ENCODE measurements at regions not wholly inside any gene's neighbourhood (a gene's known extent, or its start where the extent isn't known, plus 50 kb on each side); places are given as distances from the start of the nearest gene placed in this dataset.

- H3K4me1 Mint-ChIP-seq: no peaks in the 10 kb centered on the region
- no peak overlapping the region for H3K27ac ChIP-seq (ENCODE audit: insufficient read depth, low read length, poor library complexity, severe bottlenecking)
- H3K4me3 ChIP-seq (ENCODE audit: low read depth, low read length): no peak overlapping the region
- no peaks in the 10 kb centered on the region for H3K36me3 Mint-ChIP-seq
- no peak overlapping the region for H3K4me3 Mint-ChIP-seq
- peaks cover 16% of the 10 kb centered on the region for H3K27me3 Mint-ChIP-seq
- H3K27ac Mint-ChIP-seq: no peak overlapping the region
- H3K27me3 ChIP-seq (ENCODE audit: control insufficient read depth, insufficient read depth, low read length): no peaks in the 10 kb centered on the region
- no peaks in the 10 kb centered on the region for H3K36me3 ChIP-seq (ENCODE audit: control insufficient read depth, insufficient read depth, low read length)
- H3K4me1 ChIP-seq (ENCODE audit: control insufficient read depth, insufficient read depth, low read length, poor library complexity, severe bottlenecking): no peaks in the 10 kb centered on the region
- no peak for DNase-seq
- H3K9me3 ChIP-seq (ENCODE audit: control insufficient read depth in 2 of 2, low read length in 2 of 2): no peaks in the 10 kb centered on the region
- no peak for ATAC-seq (ENCODE audit: low read depth in 2 of 2)
- H3K9me3 Mint-ChIP-seq: peaks cover 0 to 11% (median 2%) of the 10 kb centered on the region in 7 donors
Measured at GRCh38 chr3:23644099-23644498, 161.7 kb upstream of the UBE2E1 start.

- Mint-ChIP-seq H3K27me3 (peaks cover 16% of the 10 kb centered on the region), H3K27ac (no peak overlapping the region), H3K36me3 (no peaks in the 10 kb centered on the region), H3K4me3 (no peak overlapping the region), H3K4me1 (no peaks in the 10 kb centered on the region), H3K9me3 (peaks cover 0 to 12% (median 2%) of the 10 kb centered on the region in 7 donors)
- no peak for ATAC-seq (ENCODE audit: low read depth in 2 of 2)
- H3K4me3 ChIP-seq (ENCODE audit: low read depth, low read length): no peak overlapping the region
- no peak for DNase-seq
- no peak overlapping the region for H3K27ac ChIP-seq (ENCODE audit: insufficient read depth, low read length, poor library complexity, severe bottlenecking)
- H3K9me3 ChIP-seq (ENCODE audit: control insufficient read depth in 2 of 2, low read length in 2 of 2): no peaks in the 10 kb centered on the region
- H3K4me1 ChIP-seq (ENCODE audit: control insufficient read depth, insufficient read depth, low read length, poor library complexity, severe bottlenecking): no peaks in the 10 kb centered on the region
- H3K27me3 ChIP-seq (ENCODE audit: control insufficient read depth, insufficient read depth, low read length): no peaks in the 10 kb centered on the region
- no peaks in the 10 kb centered on the region for H3K36me3 ChIP-seq (ENCODE audit: control insufficient read depth, insufficient read depth, low read length)
Measured at GRCh38 chr3:23644676-23645075, 161.1 kb upstream of the UBE2E1 start.

GRCh38 chr3:23645533-23646183 lies 160.1 kb upstream of the UBE2E1 start:
- DNase-seq (no peak), ATAC-seq (ENCODE audit: low read depth in 2 of 2) (no peak)
- Histone ChIP-seq H3K27ac (ENCODE audit: insufficient read depth, low read length, poor library complexity, severe bottlenecking) (no peak overlapping the region), H3K4me1 (ENCODE audit: control insufficient read depth, insufficient read depth, low read length, poor library complexity, severe bottlenecking) (no peaks in the 10 kb centered on the region), H3K36me3 (ENCODE audit: control insufficient read depth, insufficient read depth, low read length) (no peaks in the 10 kb centered on the region), H3K4me3 (ENCODE audit: low read depth, low read length) (no peak overlapping the region), H3K27me3 (ENCODE audit: control insufficient read depth, insufficient read depth, low read length) (no peaks in the 10 kb centered on the region), H3K9me3 (ENCODE audit: control insufficient read depth in 2 of 2, low read length in 2 of 2) (no peaks in the 10 kb centered on the region)
- H3K4me3 Mint-ChIP-seq: no peak overlapping the region
- H3K27me3 Mint-ChIP-seq: peaks cover 16% of the 10 kb centered on the region
- no peak overlapping the region for H3K27ac Mint-ChIP-seq
- H3K36me3 Mint-ChIP-seq: no peaks in the 10 kb centered on the region
- H3K4me1 Mint-ChIP-seq: no peaks in the 10 kb centered on the region
- H3K9me3 Mint-ChIP-seq: peaks cover 0 to 12% (median 2%) of the 10 kb centered on the region in 7 donors

- no peak overlapping the region for H3K27ac Mint-ChIP-seq
- Histone ChIP-seq H3K27ac (ENCODE audit: insufficient read depth, low read length, poor library complexity, severe bottlenecking) (no peak overlapping the region), H3K9me3 (ENCODE audit: control insufficient read depth in 2 of 2, low read length in 2 of 2) (no peaks in the 10 kb centered on the region), H3K4me1 (ENCODE audit: control insufficient read depth, insufficient read depth, low read length, poor library complexity, severe bottlenecking) (no peaks in the 10 kb centered on the region), H3K4me3 (ENCODE audit: low read depth, low read length) (no peak overlapping the region), H3K36me3 (ENCODE audit: control insufficient read depth, insufficient read depth, low read length) (no peaks in the 10 kb centered on the region), H3K27me3 (ENCODE audit: control insufficient read depth, insufficient read depth, low read length) (no peaks in the 10 kb centered on the region)
- DNase-seq (no peak), ATAC-seq (ENCODE audit: low read depth in 2 of 2) (no peak)
- H3K27me3 Mint-ChIP-seq: peaks cover 16% of the 10 kb centered on the region
- no peaks in the 10 kb centered on the region for H3K4me1 Mint-ChIP-seq
- H3K4me3 Mint-ChIP-seq: no peak overlapping the region
- H3K9me3 Mint-ChIP-seq: peaks cover 0 to 12% (median 2%) of the 10 kb centered on the region in 7 donors
- H3K36me3 Mint-ChIP-seq: no peaks in the 10 kb centered on the region
Measured at GRCh38 chr3:23646184-23646920, 159.4 kb upstream of the UBE2E1 start.

- ATAC-seq (ENCODE audit: low read depth in 2 of 2): no peak
- Mint-ChIP-seq H3K4me3 (no peak overlapping the region), H3K27ac (no peak overlapping the region), H3K4me1 (no peaks in the 10 kb centered on the region), H3K36me3 (no peaks in the 10 kb centered on the region), H3K9me3 (peaks cover 0 to 10% (median 0%) of the 10 kb centered on the region in 7 donors), H3K27me3 (peaks cover 16% of the 10 kb centered on the region)
- no peaks in the 10 kb centered on the region for H3K36me3 ChIP-seq (ENCODE audit: control insufficient read depth, insufficient read depth, low read length)
- H3K27ac ChIP-seq (ENCODE audit: insufficient read depth, low read length, poor library complexity, severe bottlenecking): no peak overlapping the region
- H3K9me3 ChIP-seq (ENCODE audit: control insufficient read depth in 2 of 2, low read length in 2 of 2): no peaks in the 10 kb centered on the region
- no peak for DNase-seq
- no peak overlapping the region for H3K4me3 ChIP-seq (ENCODE audit: low read depth, low read length)
- H3K27me3 ChIP-seq (ENCODE audit: control insufficient read depth, insufficient read depth, low read length): no peaks in the 10 kb centered on the region
- no peaks in the 10 kb centered on the region for H3K4me1 ChIP-seq (ENCODE audit: control insufficient read depth, insufficient read depth, low read length, poor library complexity, severe bottlenecking)
Measured at GRCh38 chr3:23647706-23648258, 158.0 kb upstream of the UBE2E1 start.

- Histone ChIP-seq H3K27me3 (ENCODE audit: control insufficient read depth, insufficient read depth, low read length) (no peaks in the 10 kb centered on the region), H3K4me1 (ENCODE audit: control insufficient read depth, insufficient read depth, low read length, poor library complexity, severe bottlenecking) (no peaks in the 10 kb centered on the region), H3K27ac (ENCODE audit: insufficient read depth, low read length, poor library complexity, severe bottlenecking) (no peak overlapping the region), H3K36me3 (ENCODE audit: control insufficient read depth, insufficient read depth, low read length) (no peaks in the 10 kb centered on the region), H3K4me3 (ENCODE audit: low read depth, low read length) (no peak overlapping the region), H3K9me3 (ENCODE audit: control insufficient read depth in 2 of 2, low read length in 2 of 2) (no peaks in the 10 kb centered on the region)
- Mint-ChIP-seq H3K27ac (no peak overlapping the region), H3K27me3 (peaks cover 16% of the 10 kb centered on the region), H3K9me3 (peaks cover 0 to 9% (median 0%) of the 10 kb centered on the region in 7 donors), H3K4me1 (peaks cover 0 to 2% (median 0%) of the 10 kb centered on the region in 4 donors), H3K36me3 (no peaks in the 10 kb centered on the region), H3K4me3 (no peak overlapping the region)
- no peak for DNase-seq
- ATAC-seq (ENCODE audit: low read depth in 2 of 2): no peak
Measured at GRCh38 chr3:23648326-23648995, 157.3 kb upstream of the UBE2E1 start.

- no peaks in the 10 kb centered on the region for H3K36me3 ChIP-seq (ENCODE audit: control insufficient read depth, insufficient read depth, low read length)
- H3K4me3 ChIP-seq (ENCODE audit: low read depth, low read length): no peak overlapping the region
- Mint-ChIP-seq H3K4me3 (no peak overlapping the region), H3K9me3 (peaks cover 0 to 11% (median 0%) of the 10 kb centered on the region in 7 donors), H3K27me3 (peaks cover 16% of the 10 kb centered on the region), H3K27ac (no peak overlapping the region), H3K4me1 (peaks cover 0 to 7% (median 1%) of the 10 kb centered on the region in 4 donors), H3K36me3 (no peaks in the 10 kb centered on the region)
- DNase-seq (peak in 1 of 3 donors; percentile 3), ATAC-seq (ENCODE audit: low read depth in 2 of 2) (no peak)
- H3K4me1 ChIP-seq (ENCODE audit: control insufficient read depth, insufficient read depth, low read length, poor library complexity, severe bottlenecking): no peaks in the 10 kb centered on the region
- no peak overlapping the region for H3K27ac ChIP-seq (ENCODE audit: insufficient read depth, low read length, poor library complexity, severe bottlenecking)
- H3K27me3 ChIP-seq (ENCODE audit: control insufficient read depth, insufficient read depth, low read length): no peaks in the 10 kb centered on the region
- no peaks in the 10 kb centered on the region for H3K9me3 ChIP-seq (ENCODE audit: control insufficient read depth in 2 of 2, low read length in 2 of 2)
Measured at GRCh38 chr3:23648996-23649395, 156.8 kb upstream of the UBE2E1 start.
